AG04449 (cell line): ENCODE measurements at regions not wholly inside any gene's neighbourhood (a gene's known extent, or its start where the extent isn't known, plus 50 kb on each side); places are given as distances from the start of the nearest gene placed in this dataset.

Source experiments
- CTCF ChIA-PET: fragments of 350-600 bp; formaldehyde crosslinking; extraction: SDS; loops from one replicate; lab custom pipeline; 2021; ENCODE audit warnings: antibody characterized with exemption; lab: Yijun Ruan, JAX
- POLR2A ChIA-PET: fragments of 400-600, 350-600 bp; formaldehyde crosslinking; extraction: SDS; loops from one replicate; lab custom pipeline; 2020; ENCODE audit warnings: antibody characterized with exemption, inconsistent platforms; lab: Yijun Ruan, JAX
- DNase-seq: peaks from one replicate; pipeline ENCODE4 v3.0.0-alpha.2; 2010; ENCODE audit warnings: low read depth, low spot score
- H3K4me3 ChIP-seq: 2 replicates; pipeline ENCODE4 v1.5.1; 2011; ENCODE audit warnings: low read depth, mild to moderate bottlenecking, control low read depth, low read length
- CTCF ChIP-seq: IDR thresholded peaks from one replicate; pipeline ENCODE4 v1.5.1; 2011; ENCODE audit warnings: mild to moderate bottlenecking, moderate library complexity, low read length, control low read depth, inconsistent platforms; ENCODE audit not compliant: insufficient read depth; ENCODE audit errors: missing control alignments

DNA sequence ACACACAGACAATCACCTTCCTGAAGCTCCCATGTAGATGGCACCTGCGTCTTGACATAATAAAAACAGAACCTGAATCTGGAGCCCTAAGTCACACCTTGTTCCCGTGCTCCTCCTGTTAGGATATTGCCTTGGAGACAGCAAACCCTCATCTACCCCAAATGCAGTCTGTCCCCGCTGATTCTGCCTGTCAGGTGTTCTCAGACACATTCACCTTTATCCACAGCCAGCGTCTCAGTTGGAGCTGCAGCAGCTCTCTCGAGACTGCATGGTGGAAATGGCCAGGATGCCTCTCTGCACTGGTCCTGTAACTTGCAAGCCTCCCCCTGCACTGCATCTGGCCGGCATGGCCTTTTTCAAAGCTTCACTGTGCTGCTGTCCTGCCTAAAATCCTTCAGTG is 218.0 kb upstream of the ZNF32 start:
- H3K4me3 ChIP-seq: no peak overlapping the region
- ChIA-PET CTCF (interaction anchor here (1.1 to 1.5 kb wide), 2 partner anchors 13 to 175 kb away, joined by 3 to 5 read pairs; no protein-coding TSS in a partner anchor), POLR2A (no interaction called here)
- DNase-seq: no peak
- TF ChIP-seq CTCF: no peak

GRCh38 chr10:43865265-43866135 is 216.8 kb upstream of the ZNF32 start:
- DNase-seq: no peak
- CTCF ChIA-PET: interaction anchor here (1.0 to 1.5 kb wide), 2 partner anchors 10 to 445 kb away, joined by 3 to 4 read pairs; no protein-coding TSS in a partner anchor
- no peak overlapping the region for H3K4me3 ChIP-seq
- POLR2A ChIA-PET: interaction anchor here (0.6 kb wide), 1 partner anchor 45 kb away, joined by 4 read pairs; no protein-coding TSS in a partner anchor
- no peak for TF ChIP-seq CTCF

DNA sequence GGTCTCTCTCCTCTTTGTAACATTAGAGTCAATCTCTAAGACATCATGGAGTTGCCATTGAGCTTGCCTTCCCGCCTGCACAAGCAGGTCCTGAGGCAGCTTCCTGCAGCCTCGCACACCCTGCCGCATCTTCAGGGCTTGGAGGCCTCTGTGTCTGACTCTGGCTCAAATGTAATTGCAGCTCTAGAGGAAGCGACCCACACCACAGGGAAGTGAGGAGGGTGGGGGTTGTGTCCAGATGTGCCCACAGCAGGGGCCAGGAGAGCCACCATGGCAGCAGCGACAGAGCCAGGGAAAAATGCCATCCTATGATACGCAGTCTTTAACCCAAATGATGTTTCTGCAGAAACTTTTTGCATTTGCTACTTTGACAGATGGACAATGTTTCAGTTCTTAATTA is 216.0 kb upstream of the ZNF32 start:
- CTCF ChIA-PET: interaction anchor here (1.0 to 1.5 kb wide), 3 partner anchors 11 to 446 kb away, joined by 3 to 4 read pairs (median 3); no protein-coding TSS in a partner anchor
- POLR2A ChIA-PET: interaction anchor here (0.6 kb wide), 1 partner anchor 44 kb away, joined by 4 read pairs; no protein-coding TSS in a partner anchor
- no peak for DNase-seq
- TF ChIP-seq CTCF: no peak
- no peak overlapping the region for H3K4me3 ChIP-seq

DNA sequence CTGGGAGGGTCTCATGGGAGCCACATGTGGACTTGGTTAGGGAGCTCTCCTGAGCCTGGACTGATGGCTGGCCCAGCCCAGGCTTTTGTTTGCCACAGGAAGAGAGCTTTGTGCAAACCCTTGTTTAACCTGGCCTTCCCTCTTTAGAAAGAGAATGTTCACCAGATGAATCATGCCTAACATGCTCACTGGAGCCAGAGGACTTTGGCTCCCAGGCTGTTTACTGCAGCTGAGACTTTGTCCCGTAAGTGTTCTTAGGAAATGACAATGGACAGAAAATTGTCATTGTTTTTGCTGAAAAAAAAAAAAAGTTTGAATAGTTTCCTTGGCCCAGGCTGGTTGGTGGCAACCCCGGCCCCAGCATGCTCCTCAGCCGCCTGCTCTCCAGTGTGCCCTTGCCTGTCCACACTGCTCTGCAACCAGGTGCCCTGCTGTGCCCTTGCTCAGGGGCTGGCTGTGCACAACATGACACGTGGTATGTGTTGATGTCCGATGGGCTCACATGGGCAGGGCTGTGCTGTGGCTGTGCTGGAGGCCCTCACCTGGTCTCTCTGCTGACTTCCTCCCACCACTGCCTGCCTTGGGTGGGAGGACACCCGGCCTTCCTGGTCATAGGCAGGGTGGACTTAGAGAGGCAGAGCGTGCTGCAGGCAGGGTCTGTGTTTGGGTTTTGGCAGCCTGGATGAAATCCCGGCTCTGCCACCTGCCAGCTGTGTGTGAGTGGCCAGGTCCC is 215.3 kb upstream of the ZNF32 start:
- DNase-seq: no peak
- H3K4me3 ChIP-seq: no peak overlapping the region
- no peak for TF ChIP-seq CTCF
- ChIA-PET CTCF (interaction anchor here (1.1 kb wide), 1 partner anchor 174 kb away, joined by 3 read pairs; no protein-coding TSS in a partner anchor), POLR2A (interaction anchor here (1.8 kb wide), 1 partner anchor 520 kb away, joined by 6 read pairs; the partner anchor contains the start of gene CXCL12)

- DNase-seq: no peak
- no peak overlapping the region for H3K4me3 ChIP-seq
- ChIA-PET CTCF (no interaction called here), POLR2A (interaction anchor here (1.3 to 1.8 kb wide), 2 partner anchors 55 to 521 kb away, joined by 6 to 8 read pairs; partner anchors contain the start of gene CXCL12)
- TF ChIP-seq CTCF: no peak
Observed at GRCh38 chr10:43863270-43863669, 214.6 kb upstream of the ZNF32 start.
